Fibroblast of villous mesenchyme (primary cell): ENCODE measurements at regions not wholly inside any gene's neighbourhood (a gene's known extent, or its start where the extent isn't known, plus 50 kb on each side); places are given as distances from the start of the nearest gene placed in this dataset.
"Not testable (repeated sequence)": the region's sequence is repeated elsewhere in the genome, so short reads cannot be mapped to it uniquely, and the experiment has no call there.

Experiments used
- DNase-seq: peaks from one replicate; pipeline ENCODE4 v3.0.0-alpha.2; 2010; ENCODE audit warnings: low read depth
- H3K4me3 ChIP-seq: 2 replicates; pipeline ENCODE4 v1.5.1; 2011; ENCODE audit warnings: low read depth, mild to moderate bottlenecking, low read length
- CTCF ChIP-seq: IDR thresholded peaks from 2 replicates; pipeline ENCODE4 v1.5.1; 2012; ENCODE audit warnings: low read depth, mild to moderate bottlenecking, low read length; ENCODE audit not compliant: insufficient read depth

GRCh38 chr12:75628916-75629315 is 117.5 kb upstream of the KRR1 start:
- TF ChIP-seq CTCF = no peak
- DNase-seq = no peak
- H3K4me3 ChIP-seq = no peak overlapping the region

GRCh38 chr12:75628511-75628910 is 117.1 kb upstream of the KRR1 start:
- TF ChIP-seq CTCF = no peak
- no peak overlapping the region for H3K4me3 ChIP-seq
- DNase-seq = no peak

GRCh38 chr12:75623631-75624154 is 112.3 kb upstream of the KRR1 start:
- DNase-seq = peak; percentile 70
- TF ChIP-seq CTCF = peak; percentile 52
- no peak overlapping the region for H3K4me3 ChIP-seq

- TF ChIP-seq CTCF = no peak
- no peak for DNase-seq
- H3K4me3 ChIP-seq = no peak overlapping the region
Measured at GRCh38 chr12:75622492-75622891, 111.1 kb upstream of the KRR1 start.

GRCh38 chr12:75614396-75614795 is 103.0 kb upstream of the KRR1 start:
- not testable (repeated sequence) for H3K4me3 ChIP-seq, DNase-seq

- no peak for DNase-seq
- TF ChIP-seq CTCF = no peak
- no peak overlapping the region for H3K4me3 ChIP-seq
Measured at GRCh38 chr12:75613981-75614380, 102.6 kb upstream of the KRR1 start.

GRCh38 chr12:75611041-75611440 is 99.6 kb upstream of the KRR1 start:
- DNase-seq = no peak
- TF ChIP-seq CTCF = no peak
- no peak overlapping the region for H3K4me3 ChIP-seq
